ENCODE measurements at regions not wholly inside any gene's neighbourhood (a gene's known extent, or its start where the extent isn't known, plus 50 kb on each side); places are given as distances from the start of the nearest gene placed in this dataset.

- TF ChIP-seq, protein P1, sequence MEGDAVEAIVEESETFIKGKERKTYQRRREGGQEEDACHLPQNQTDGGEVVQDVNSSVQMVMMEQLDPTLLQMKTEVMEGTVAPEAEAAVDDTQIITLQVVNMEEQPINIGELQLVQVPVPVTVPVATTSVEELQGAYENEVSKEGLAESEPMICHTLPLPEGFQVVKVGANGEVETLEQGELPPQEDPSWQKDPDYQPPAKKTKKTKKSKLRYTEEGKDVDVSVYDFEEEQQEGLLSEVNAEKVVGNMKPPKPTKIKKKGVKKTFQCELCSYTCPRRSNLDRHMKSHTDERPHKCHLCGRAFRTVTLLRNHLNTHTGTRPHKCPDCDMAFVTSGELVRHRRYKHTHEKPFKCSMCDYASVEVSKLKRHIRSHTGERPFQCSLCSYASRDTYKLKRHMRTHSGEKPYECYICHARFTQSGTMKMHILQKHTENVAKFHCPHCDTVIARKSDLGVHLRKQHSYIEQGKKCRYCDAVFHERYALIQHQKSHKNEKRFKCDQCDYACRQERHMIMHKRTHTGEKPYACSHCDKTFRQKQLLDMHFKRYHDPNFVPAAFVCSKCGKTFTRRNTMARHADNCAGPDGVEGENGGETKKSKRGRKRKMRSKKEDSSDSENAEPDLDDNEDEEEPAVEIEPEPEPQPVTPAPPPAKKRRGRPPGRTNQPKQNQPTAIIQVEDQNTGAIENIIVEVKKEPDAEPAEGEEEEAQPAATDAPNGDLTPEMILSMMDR (IDR thresholded peaks at IDR 0.05), result no peak
Measured at GRCh38 chr18:56086176-56086575, 498.2 kb upstream of the TCF4 start.

- TF ChIP-seq, protein P1 (IDR thresholded peaks at IDR 0.05), result no peak
Measured at GRCh38 chr18:56085551-56085950, 497.6 kb upstream of the TCF4 start.

DNA sequence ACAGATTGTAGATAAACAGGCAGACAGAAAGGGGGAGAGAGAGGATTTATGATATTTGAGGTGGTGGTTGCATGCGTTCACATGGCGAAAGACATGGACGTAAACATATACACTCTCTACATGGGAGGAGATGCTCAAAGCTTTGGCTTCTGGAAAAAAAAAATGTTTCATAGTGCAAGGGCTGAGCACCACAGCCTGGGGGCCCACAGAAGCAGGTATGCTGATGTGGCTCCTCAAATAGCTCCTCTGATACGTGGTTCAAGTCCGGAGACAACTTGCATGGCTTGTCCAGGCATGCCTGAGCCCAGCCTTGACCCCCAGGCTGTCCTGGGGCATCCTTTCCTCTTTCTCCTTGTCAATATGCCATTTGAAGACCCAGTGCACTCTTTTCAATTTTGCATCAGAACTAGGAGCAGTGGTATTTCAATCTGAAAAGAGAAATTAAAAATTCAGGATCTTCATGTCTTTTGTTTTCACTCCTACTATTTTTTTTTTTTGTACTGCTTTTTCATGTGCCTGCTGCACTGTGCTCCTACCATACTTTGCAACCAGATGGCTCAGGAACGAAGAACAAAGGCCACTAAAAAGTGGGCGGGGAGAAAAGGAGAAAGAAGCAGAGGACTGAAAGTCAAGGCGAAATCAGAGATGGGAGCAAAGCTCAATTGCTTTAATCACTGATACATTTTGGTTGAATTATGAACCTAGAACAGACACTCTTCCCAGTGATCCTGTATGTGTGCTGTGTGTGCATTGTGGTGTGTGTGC, 495.7 kb upstream of the TCF4 start:
- TF ChIP-seq, protein P1 (IDR thresholded peaks at IDR 0.05), result no peak

DNA sequence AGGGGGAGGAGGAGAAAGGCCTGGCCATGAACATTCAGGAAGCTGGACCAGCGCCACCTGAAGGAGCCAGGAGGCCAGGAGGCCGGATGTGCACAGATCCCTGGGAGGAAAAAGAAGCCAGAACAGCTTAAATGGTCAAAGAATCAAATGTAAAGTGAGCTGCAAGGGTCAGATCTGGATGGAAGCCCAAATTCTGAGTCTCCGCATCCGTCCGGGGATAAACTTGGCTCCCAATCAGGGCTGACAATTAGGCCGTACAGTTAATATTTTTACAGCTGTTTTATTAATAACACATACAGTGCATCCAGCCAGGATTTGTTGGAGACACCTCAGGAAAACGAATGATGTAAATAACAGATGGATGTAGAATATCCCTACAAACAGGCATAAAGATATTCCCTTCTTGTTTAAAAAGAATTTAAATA, 495.1 kb upstream of the TCF4 start:
- TF ChIP-seq, protein P1 (IDR thresholded peaks at IDR 0.05), result no peak

- TF ChIP-seq, protein P1 (IDR thresholded peaks at IDR 0.05), result no peak
Measured at GRCh38 chr18:56076723-56077122, 488.7 kb upstream of the TCF4 start.

GRCh38 chr18:56068701-56069100, 480.7 kb upstream of the TCF4 start:
- TF ChIP-seq, protein P1 (IDR thresholded peaks at IDR 0.05), result no peak

DNA sequence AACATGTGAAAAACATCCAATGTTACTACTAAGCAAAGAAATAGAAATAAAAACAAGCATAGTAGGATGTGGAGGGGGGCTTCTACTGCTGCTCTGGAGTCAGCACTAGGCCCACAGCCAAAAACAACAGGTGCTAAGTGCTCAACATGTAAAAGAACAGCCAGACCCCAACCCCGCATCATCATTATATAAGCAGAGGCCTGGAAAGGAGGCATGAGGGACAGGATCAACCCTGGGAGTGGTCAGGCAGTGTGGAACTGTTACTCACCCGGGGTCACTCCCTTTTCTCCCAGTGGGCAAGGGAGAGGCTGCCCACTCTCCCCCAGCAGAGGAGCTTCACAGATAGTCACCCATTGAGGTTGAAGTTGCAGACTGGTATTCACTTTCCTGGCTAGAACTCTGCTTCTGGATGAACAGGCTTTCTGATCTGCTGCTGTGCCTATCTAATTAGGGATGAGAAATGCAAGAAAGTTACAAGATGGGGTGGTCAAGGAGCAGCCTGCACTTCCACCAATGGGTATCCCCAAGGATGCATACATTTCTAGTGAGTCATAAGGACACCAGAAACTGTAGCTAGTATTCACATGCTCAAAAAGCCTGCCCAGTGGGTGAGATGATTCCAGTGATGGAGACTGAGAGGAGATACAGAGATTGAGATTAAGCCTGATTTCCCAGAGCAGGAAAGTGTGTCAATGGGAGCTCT, 480.1 kb upstream of the TCF4 start:
- TF ChIP-seq, protein P1 (IDR thresholded peaks at IDR 0.05), result no peak
